ENCODE measurements at regions not wholly inside any gene's neighbourhood (a gene's known extent, or its start where the extent isn't known, plus 50 kb on each side); places are given as distances from the start of the nearest gene placed in this dataset.
"Not testable (repeated sequence)": the region's sequence is repeated elsewhere in the genome, so short reads cannot be mapped to it uniquely, and the experiment has no call there.

DNA sequence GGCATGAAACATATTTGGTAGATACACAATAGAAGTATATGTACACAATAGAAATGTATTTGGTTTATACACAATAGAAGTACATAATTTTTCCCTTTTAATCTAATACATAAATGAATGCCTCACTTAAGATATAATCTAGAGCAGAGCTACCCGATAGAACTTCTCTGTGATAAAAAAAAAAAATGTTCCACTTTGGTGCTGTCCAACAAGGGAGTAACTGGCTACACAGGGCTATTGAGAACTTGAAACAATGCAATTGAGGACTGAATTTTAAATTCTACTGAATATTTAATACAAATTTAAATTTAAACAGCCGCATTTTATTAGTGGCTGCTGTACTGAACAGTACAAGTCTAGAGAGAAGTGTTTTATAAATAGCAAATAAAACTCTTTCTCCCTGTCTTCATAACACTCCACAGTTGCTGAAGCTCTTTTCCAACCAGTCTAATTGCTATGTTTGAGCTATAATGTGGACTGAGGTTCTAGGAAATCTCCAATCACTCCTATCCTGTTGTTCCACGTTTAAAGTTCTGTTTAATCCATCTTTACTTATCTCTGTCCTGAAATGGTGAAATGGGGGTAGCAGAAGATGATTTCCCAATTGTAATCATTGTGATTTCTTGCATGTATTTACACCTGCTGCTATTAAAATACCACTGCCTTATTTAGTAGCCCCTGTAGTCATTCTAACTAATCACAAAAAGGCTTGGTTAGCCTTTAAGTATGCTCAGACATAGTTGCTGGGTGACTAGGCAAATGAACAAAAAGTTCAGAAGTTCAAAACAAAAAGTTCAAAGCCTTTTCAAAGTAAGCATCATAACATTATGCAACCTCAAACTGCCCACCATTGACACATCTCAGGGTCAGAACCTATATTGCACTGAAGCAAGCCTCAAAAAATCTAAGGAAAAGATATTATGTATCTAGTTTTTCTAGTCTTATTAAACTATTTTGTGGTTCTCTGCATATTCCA lies 192.3 kb upstream of the C1orf87 start:
- Histone ChIP-seq H3K27ac (no peak overlapping the region), H3K36me3 (no peaks in the 10 kb centered on the region), H3K27me3 (no peaks in the 10 kb centered on the region), H3K4me1 (no peaks in the 10 kb centered on the region), H3K9me3 (no peaks in the 10 kb centered on the region), H3K4me3 (no peak overlapping the region)
- intact Hi-C loops (cut with DNase I), result no loop called here
- TF ChIP-seq, protein P1, sequence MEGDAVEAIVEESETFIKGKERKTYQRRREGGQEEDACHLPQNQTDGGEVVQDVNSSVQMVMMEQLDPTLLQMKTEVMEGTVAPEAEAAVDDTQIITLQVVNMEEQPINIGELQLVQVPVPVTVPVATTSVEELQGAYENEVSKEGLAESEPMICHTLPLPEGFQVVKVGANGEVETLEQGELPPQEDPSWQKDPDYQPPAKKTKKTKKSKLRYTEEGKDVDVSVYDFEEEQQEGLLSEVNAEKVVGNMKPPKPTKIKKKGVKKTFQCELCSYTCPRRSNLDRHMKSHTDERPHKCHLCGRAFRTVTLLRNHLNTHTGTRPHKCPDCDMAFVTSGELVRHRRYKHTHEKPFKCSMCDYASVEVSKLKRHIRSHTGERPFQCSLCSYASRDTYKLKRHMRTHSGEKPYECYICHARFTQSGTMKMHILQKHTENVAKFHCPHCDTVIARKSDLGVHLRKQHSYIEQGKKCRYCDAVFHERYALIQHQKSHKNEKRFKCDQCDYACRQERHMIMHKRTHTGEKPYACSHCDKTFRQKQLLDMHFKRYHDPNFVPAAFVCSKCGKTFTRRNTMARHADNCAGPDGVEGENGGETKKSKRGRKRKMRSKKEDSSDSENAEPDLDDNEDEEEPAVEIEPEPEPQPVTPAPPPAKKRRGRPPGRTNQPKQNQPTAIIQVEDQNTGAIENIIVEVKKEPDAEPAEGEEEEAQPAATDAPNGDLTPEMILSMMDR (IDR thresholded peaks at IDR 0.05), result no peak
- DNase-seq (no peak), ATAC-seq (no peak)

DNA sequence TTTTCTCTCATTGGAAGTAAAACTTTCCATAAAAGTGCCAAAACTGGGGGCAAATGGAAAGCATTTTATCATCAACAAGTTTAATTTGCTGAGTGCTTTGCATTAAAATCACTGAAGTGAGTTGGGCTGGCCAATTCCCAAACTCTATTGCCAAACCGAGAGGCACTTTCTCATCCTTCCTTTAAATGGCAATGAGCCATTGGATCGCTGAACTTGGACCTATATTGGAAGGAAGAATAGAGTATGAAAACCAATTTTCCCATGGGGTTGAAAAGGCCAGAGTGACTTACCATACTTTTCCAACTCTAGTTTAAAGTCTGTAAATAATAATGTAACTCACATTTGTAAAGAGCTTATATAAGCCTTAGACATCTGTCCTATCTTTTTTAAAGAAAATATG lies 189.1 kb upstream of the C1orf87 start:
- Histone ChIP-seq H3K27me3 (no peaks in the 10 kb centered on the region), H3K9me3 (no peaks in the 10 kb centered on the region), H3K4me1 (no peaks in the 10 kb centered on the region), H3K36me3 (no peaks in the 10 kb centered on the region), H3K27ac (no peak overlapping the region), H3K4me3 (no peak overlapping the region)
- intact Hi-C loops (cut with DNase I), result no loop called here
- no peak for DNase-seq
- no peak for ATAC-seq
- TF ChIP-seq, protein P1 (IDR thresholded peaks at IDR 0.05), result no peak

DNA sequence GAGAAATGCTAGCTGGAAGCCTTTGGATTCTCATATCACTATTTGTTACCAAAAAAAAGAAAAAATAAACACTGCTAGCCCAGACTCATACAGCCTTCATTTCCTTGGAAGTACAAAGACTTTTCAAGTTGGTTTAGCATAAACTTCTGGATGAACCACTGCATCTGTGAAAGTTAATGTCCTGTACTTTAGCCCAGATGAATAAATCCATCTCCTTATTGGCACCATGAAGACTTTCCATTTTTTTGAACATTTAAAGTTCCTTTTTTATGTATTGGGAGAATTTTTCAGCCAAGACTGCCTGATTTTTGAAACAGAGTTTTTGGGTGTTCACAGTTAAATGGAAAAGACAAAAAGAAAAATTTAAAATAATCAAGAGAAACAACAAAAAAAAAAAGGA lies 184.0 kb upstream of the C1orf87 start:
- ATAC-seq (no peak), DNase-seq (no peak)
- TF ChIP-seq, protein P1 (IDR thresholded peaks at IDR 0.05), result no peak
- Histone ChIP-seq H3K27ac (no peak overlapping the region), H3K27me3 (no peaks in the 10 kb centered on the region), H3K4me1 (peaks cover 0 to 3% of the 10 kb centered on the region in 2 donors), H3K9me3 (no peaks in the 10 kb centered on the region), H3K36me3 (no peaks in the 10 kb centered on the region), H3K4me3 (no peak overlapping the region)
- intact Hi-C loops (cut with DNase I), result no loop called here

DNA sequence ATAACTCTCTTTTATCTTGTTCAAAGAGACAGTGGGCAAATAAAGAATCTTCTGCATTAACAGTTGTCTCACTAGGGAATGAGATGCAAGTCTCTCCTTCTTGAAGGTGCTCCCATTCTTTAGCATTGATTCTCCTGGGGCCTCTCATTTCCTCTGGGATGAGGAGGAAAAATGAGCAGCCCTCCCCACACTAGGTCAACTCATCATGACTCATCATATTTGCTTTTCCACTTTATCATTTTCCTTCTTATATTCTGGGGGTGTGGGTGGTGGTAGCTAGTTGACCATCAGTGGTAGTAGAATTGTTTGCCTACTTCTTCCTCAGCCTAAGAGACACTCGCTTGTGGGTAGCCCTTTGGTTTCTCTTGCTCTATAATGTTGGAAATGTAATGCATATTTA lies 182.0 kb upstream of the C1orf87 start:
- ATAC-seq, result no peak
- H3K27ac ChIP-seq, result no peak overlapping the region
- H3K36me3 ChIP-seq, result no peaks in the 10 kb centered on the region
- intact Hi-C loops (cut with DNase I), result no loop called here
- H3K27me3 ChIP-seq, result no peaks in the 10 kb centered on the region
- no peaks in the 10 kb centered on the region for H3K9me3 ChIP-seq
- TF ChIP-seq, protein P1 (IDR thresholded peaks at IDR 0.05), result no peak
- peaks cover 0 to 3% of the 10 kb centered on the region in 2 donors for H3K4me1 ChIP-seq
- H3K4me3 ChIP-seq, result no peak overlapping the region
- no peak for DNase-seq

DNA sequence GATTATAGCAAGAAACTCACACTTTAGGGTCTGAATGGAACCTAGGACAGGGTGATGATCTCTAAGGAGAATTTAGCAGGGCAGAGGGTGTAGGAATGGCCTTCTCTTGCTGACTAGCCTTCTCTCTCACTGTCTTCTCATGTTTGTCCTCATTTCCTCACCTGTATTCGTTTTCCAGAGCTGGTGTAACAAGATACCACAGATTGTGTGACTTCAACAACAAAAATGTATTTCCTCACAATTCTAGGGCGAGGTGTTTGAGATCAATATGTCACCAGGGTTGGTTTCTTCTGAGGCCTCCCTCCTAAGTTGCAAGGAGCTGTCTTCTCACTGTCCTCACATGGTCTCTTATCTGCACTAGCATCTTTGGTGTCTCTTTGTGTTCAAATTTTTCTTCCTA lies 177.9 kb upstream of the C1orf87 start:
- TF ChIP-seq, protein P1 (IDR thresholded peaks at IDR 0.05), result no peak
- DNase-seq, result no peak
- Histone ChIP-seq H3K9me3 (no peaks in the 10 kb centered on the region), H3K4me3 (no peak overlapping the region), H3K36me3 (no peaks in the 10 kb centered on the region), H3K27ac (no peak overlapping the region), H3K27me3 (no peaks in the 10 kb centered on the region), H3K4me1 (no peaks in the 10 kb centered on the region)
- ATAC-seq, result no peak
- intact Hi-C loops (cut with DNase I), result no loop called here

DNA sequence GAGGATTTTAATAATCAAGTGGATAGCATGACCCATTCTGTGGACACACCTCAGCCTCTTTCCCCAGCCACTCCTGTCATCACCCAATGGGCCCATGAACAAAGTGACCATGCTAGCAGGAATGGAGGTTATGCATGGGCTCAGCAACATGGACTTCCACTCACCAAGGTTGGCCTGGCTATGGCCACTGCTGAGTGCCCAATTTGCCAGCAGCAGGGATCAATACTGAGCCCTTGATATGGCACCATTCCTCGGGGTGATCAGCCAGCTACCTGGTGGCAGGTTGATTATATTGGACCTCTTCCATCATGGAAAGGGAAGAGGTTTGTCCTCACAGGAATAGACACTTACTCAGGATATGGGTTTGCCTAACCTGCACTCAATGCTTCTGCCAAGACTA lies 173.9 kb upstream of the C1orf87 start:
- H3K9me3 ChIP-seq; ATAC-seq; H3K27ac ChIP-seq; H3K27me3 ChIP-seq; H3K4me1 ChIP-seq; intact Hi-C loops (cut with DNase I); DNase-seq; H3K4me3 ChIP-seq; H3K36me3 ChIP-seq: not testable (repeated sequence)

All from left lung (tissue), 4 donors.